Skeletal muscle satellite cell (primary cell): ENCODE measurements at regions not wholly inside any gene's neighbourhood (a gene's known extent, or its start where the extent isn't known, plus 50 kb on each side); places are given as distances from the start of the nearest gene placed in this dataset.
"Not testable (repeated sequence)": the region's sequence is repeated elsewhere in the genome, so short reads cannot be mapped to it uniquely, and the experiment has no call there.

Experiments
- H3K27me3 ChIP-seq: 2 replicates; pipeline ENCODE4 v1.7.0; 2013; ENCODE audit warnings: low read length; ENCODE audit not compliant: control insufficient read depth, insufficient read depth
- H3K36me3 ChIP-seq: 2 replicates; pipeline ENCODE4 v1.7.0; 2013; ENCODE audit warnings: mild to moderate bottlenecking, control low read depth, low read length; ENCODE audit not compliant: insufficient read depth
- H3K4me1 ChIP-seq: 2 replicates; pipeline ENCODE4 v1.7.0; 2013; ENCODE audit warnings: low read length; ENCODE audit not compliant: control insufficient read depth, insufficient read depth
- H3K4me2 ChIP-seq: 2 replicates; pipeline ENCODE4 v1.7.0; 2013; ENCODE audit warnings: mild to moderate bottlenecking, low read length
- H3K4me3 ChIP-seq: 2 replicates; pipeline ENCODE4 v1.7.0; 2013; ENCODE audit warnings: low read length
- H3K9ac ChIP-seq: 2 replicates; pipeline ENCODE4 v1.7.0; 2013; ENCODE audit warnings: mild to moderate bottlenecking, low read depth, low read length, moderate library complexity
- H3K9me3 ChIP-seq: replicated peaks from 2 replicates; pipeline ENCODE4 v1.7.0; 2013; ENCODE audit warnings: mild to moderate bottlenecking, control low read depth, low read length

GRCh38 chr3:187466306-187466705 is 98.1 kb downstream of the RTP4 start:
- not testable (repeated sequence) for H3K9ac ChIP-seq, H3K4me1 ChIP-seq, H3K4me3 ChIP-seq, H3K9me3 ChIP-seq, H3K4me2 ChIP-seq, H3K27me3 ChIP-seq, H3K36me3 ChIP-seq

- Histone ChIP-seq H3K4me3 (no peak overlapping the region), H3K36me3 (no peaks in the 10 kb centered on the region), H3K9me3 (no peaks in the 10 kb centered on the region), H3K27me3 (peaks cover 6% of the 10 kb centered on the region), H3K4me2 (no peak overlapping the region), H3K9ac (no peak overlapping the region), H3K4me1 (no peaks in the 10 kb centered on the region)
Measured at GRCh38 chr3:187465503-187465902, 97.3 kb downstream of the RTP4 start.

- Histone ChIP-seq H3K4me2 (no peak overlapping the region), H3K4me1 (no peaks in the 10 kb centered on the region), H3K9ac (no peak overlapping the region), H3K4me3 (no peak overlapping the region), H3K27me3 (peaks cover 6% of the 10 kb centered on the region), H3K9me3 (no peaks in the 10 kb centered on the region), H3K36me3 (no peaks in the 10 kb centered on the region)
Measured at GRCh38 chr3:187464682-187465081, 96.5 kb downstream of the RTP4 start.

GRCh38 chr3:187458921-187459320 is 90.7 kb downstream of the RTP4 start:
- Histone ChIP-seq H3K27me3 (peaks cover 11% of the 10 kb centered on the region), H3K9me3 (no peaks in the 10 kb centered on the region), H3K4me1 (no peaks in the 10 kb centered on the region), H3K9ac (no peak overlapping the region), H3K4me3 (no peak overlapping the region), H3K4me2 (no peak overlapping the region), H3K36me3 (no peaks in the 10 kb centered on the region)

- H3K9ac ChIP-seq = no peak overlapping the region
- H3K36me3 ChIP-seq = no peaks in the 10 kb centered on the region
- no peak overlapping the region for H3K4me2 ChIP-seq
- H3K4me1 ChIP-seq = no peaks in the 10 kb centered on the region
- no peak overlapping the region for H3K4me3 ChIP-seq
- H3K9me3 ChIP-seq = no peaks in the 10 kb centered on the region
- H3K27me3 ChIP-seq = peaks cover 11% of the 10 kb centered on the region
Measured at GRCh38 chr3:187458383-187458782, 90.2 kb downstream of the RTP4 start.

GRCh38 chr3:187456250-187456649 is 88.1 kb downstream of the RTP4 start:
- H3K4me1 ChIP-seq = no peaks in the 10 kb centered on the region
- no peak overlapping the region for H3K4me2 ChIP-seq
- H3K36me3 ChIP-seq = no peaks in the 10 kb centered on the region
- H3K27me3 ChIP-seq = peaks cover 5% of the 10 kb centered on the region
- H3K9me3 ChIP-seq = no peaks in the 10 kb centered on the region
- no peak overlapping the region for H3K9ac ChIP-seq
- H3K4me3 ChIP-seq = no peak overlapping the region

- Histone ChIP-seq H3K9me3 (no peaks in the 10 kb centered on the region), H3K36me3 (no peaks in the 10 kb centered on the region), H3K27me3 (peaks cover 8% of the 10 kb centered on the region), H3K9ac (no peak overlapping the region), H3K4me1 (no peaks in the 10 kb centered on the region), H3K4me3 (no peak overlapping the region), H3K4me2 (no peak overlapping the region)
Measured at GRCh38 chr3:187454085-187454815, 86.1 kb downstream of the RTP4 start.

GRCh38 chr3:187450431-187451190 is 82.4 kb downstream of the RTP4 start:
- Histone ChIP-seq H3K4me2 (no peak overlapping the region), H3K4me3 (no peak overlapping the region), H3K9me3 (no peaks in the 10 kb centered on the region), H3K4me1 (no peaks in the 10 kb centered on the region), H3K36me3 (no peaks in the 10 kb centered on the region), H3K9ac (no peak overlapping the region), H3K27me3 (peaks cover 7% of the 10 kb centered on the region)

GRCh38 chr3:187448674-187449073 is 80.5 kb downstream of the RTP4 start:
- H3K9ac ChIP-seq = no peak overlapping the region
- no peak overlapping the region for H3K4me3 ChIP-seq
- H3K4me1 ChIP-seq = no peaks in the 10 kb centered on the region
- no peaks in the 10 kb centered on the region for H3K9me3 ChIP-seq
- H3K27me3 ChIP-seq = peaks cover 3% of the 10 kb centered on the region
- H3K36me3 ChIP-seq = no peaks in the 10 kb centered on the region
- H3K4me2 ChIP-seq = no peak overlapping the region

- Histone ChIP-seq H3K4me1 (no peaks in the 10 kb centered on the region), H3K4me2 (no peak overlapping the region), H3K9ac (no peak overlapping the region), H3K36me3 (no peaks in the 10 kb centered on the region), H3K9me3 (no peaks in the 10 kb centered on the region), H3K27me3 (peaks cover 3% of the 10 kb centered on the region), H3K4me3 (no peak overlapping the region)
Measured at GRCh38 chr3:187447737-187448136, 79.6 kb downstream of the RTP4 start.

- Histone ChIP-seq H3K4me1 (no peaks in the 10 kb centered on the region), H3K36me3 (no peaks in the 10 kb centered on the region), H3K9ac (no peak overlapping the region), H3K27me3 (no peaks in the 10 kb centered on the region), H3K9me3 (no peaks in the 10 kb centered on the region), H3K4me3 (no peak overlapping the region), H3K4me2 (no peak overlapping the region)
Measured at GRCh38 chr3:187445356-187445755, 77.2 kb downstream of the RTP4 start.

- no peaks in the 10 kb centered on the region for H3K36me3 ChIP-seq
- H3K9ac ChIP-seq = no peak overlapping the region
- H3K27me3 ChIP-seq = no peaks in the 10 kb centered on the region
- no peaks in the 10 kb centered on the region for H3K9me3 ChIP-seq
- H3K4me1 ChIP-seq = no peaks in the 10 kb centered on the region
- H3K4me3 ChIP-seq = no peak overlapping the region
- no peak overlapping the region for H3K4me2 ChIP-seq
Measured at GRCh38 chr3:187434524-187434923, 66.3 kb downstream of the RTP4 start.
